Endothelial cell of umbilical vein (primary cell): ENCODE measurements at regions not wholly inside any gene's neighbourhood (a gene's known extent, or its start where the extent isn't known, plus 50 kb on each side); places are given as distances from the start of the nearest gene placed in this dataset.

ENCODE experiments used
- CTCF ChIP-seq, 2 donors: IDR thresholded peaks; 1 replicate in 1 of 2; 2 replicates in 1 of 2; pipeline ENCODE4 v1.5.1; 2011; ENCODE audit warnings: low read length in 2 of 2, mild to moderate bottlenecking in 2 of 2, moderate library complexity in 2 of 2, control low read depth in 1 of 2, inconsistent platforms in 1 of 2, low read depth in 1 of 2; ENCODE audit not compliant: insufficient read depth in 1 of 2; ENCODE audit errors: extremely low read depth in 1 of 2
- EZH2 ChIP-seq: IDR thresholded peaks from 2 replicates; pipeline ENCODE4 v1.6.1; 2012; ENCODE audit warnings: borderline replicate concordance, low read depth, mild to moderate bottlenecking, moderate library complexity, low read length, inconsistent platforms; ENCODE audit not compliant: severe bottlenecking
- FOS ChIP-seq: IDR thresholded peaks from 2 replicates; pipeline ENCODE4 v1.6.1; 2011; ENCODE audit warnings: mild to moderate bottlenecking, low read length, moderate library complexity, borderline replicate concordance; ENCODE audit not compliant: insufficient read depth
- MAX ChIP-seq: IDR thresholded peaks from 2 replicates; pipeline ENCODE4 v1.6.1; 2011; ENCODE audit not compliant: insufficient read depth, insufficient read length
- POLR2A ChIP-seq: IDR thresholded peaks from 2 replicates; pipeline ENCODE4 v1.6.1; 2012; ENCODE audit warnings: low read depth, mild to moderate bottlenecking, control low read depth, low read length
- POLR2AphosphoS5 ChIP-seq: IDR thresholded peaks from 2 replicates; pipeline ENCODE4 v1.6.1; 2012; ENCODE audit warnings: low read depth, mild to moderate bottlenecking, control low read depth, low read length, moderate library complexity; ENCODE audit not compliant: insufficient read depth

- TF ChIP-seq CTCF (IDR thresholded peaks at IDR 0.05; ENCODE audit: extremely low read depth in 1 of 2, insufficient read depth in 1 of 2, low read depth in 1 of 2, low read length in 2 of 2) (no peak), POLR2A (no peak), MAX (no peak), EZH2 (no peak), POLR2AphosphoS5 (no peak), FOS (no peak)
These were observed 1444.5 kb upstream of the CADM2 start for GRCh38 chr3:83514130-83514914.
